Dendritic cell treated with granulocyte-macrophage colony-stimulating factor and Interleukin-4, amounts not matched to agents 40 ng/mL and 50 ng/mL, for 4 days (primary cell): ENCODE measurements at regions not wholly inside any gene's neighbourhood (a gene's known extent, or its start where the extent isn't known, plus 50 kb on each side); places are given as distances from the start of the nearest gene placed in this dataset.
"Not testable (repeated sequence)": the region's sequence is repeated elsewhere in the genome, so short reads cannot be mapped to it uniquely, and the experiment has no call there.

Experiments
- H3K27ac Mint-ChIP-seq: one replicate; pipeline ENCODE4 v1.8.0; 2022; ENCODE audit warnings: mild to moderate bottlenecking, mixed read lengths
- H3K27me3 Mint-ChIP-seq: one replicate; pipeline ENCODE4 v1.8.0; 2022; ENCODE audit warnings: mild to moderate bottlenecking, mixed read lengths
- H3K36me3 Mint-ChIP-seq: one replicate; pipeline ENCODE4 v1.8.0; 2022; ENCODE audit warnings: low read depth, mixed read lengths
- H3K4me1 Mint-ChIP-seq: one replicate; pipeline ENCODE4 v1.8.0; 2022; ENCODE audit warnings: low read depth, mixed read lengths
- H3K4me3 Mint-ChIP-seq: one replicate; pipeline ENCODE4 v1.8.0; 2022; ENCODE audit warnings: mild to moderate bottlenecking, moderate library complexity, mixed read lengths
- H3K9me3 Mint-ChIP-seq: one replicate; pipeline ENCODE4 v1.8.0; 2022; ENCODE audit warnings: mixed read lengths
- intact Hi-C: fragments of 100-400 bp; cut with micrococcal nuclease; formaldehyde crosslinking; loops from one replicate; pipeline ENCODE4 v1.15.0; 2022

DNA sequence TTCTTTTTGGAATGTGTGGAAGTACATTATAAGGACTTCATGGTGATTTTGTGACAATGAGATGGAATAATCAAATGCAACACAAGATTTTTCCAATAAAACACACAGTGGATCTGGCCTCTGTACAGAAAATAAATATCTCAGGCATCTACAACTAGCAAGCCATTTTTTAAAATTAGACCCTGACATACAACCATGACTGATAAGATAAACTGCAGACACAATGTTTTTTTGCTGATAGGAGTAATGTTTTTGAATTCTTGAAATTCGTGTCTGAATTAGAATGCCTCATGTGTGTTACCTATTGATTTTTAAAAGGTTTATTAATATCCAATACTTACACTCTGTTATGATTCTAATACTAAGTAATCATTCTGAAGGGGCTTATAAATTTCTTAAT, 328.1 kb downstream of the HGF start:
- no peaks in the 10 kb centered on the region for H3K4me1 Mint-ChIP-seq
- H3K9me3 Mint-ChIP-seq = peaks cover 12% of the 10 kb centered on the region
- no peak overlapping the region for H3K27ac Mint-ChIP-seq
- H3K4me3 Mint-ChIP-seq = no peak overlapping the region
- no peaks in the 10 kb centered on the region for H3K36me3 Mint-ChIP-seq
- H3K27me3 Mint-ChIP-seq = no peaks in the 10 kb centered on the region
- intact Hi-C loops = no loop called here

- intact Hi-C loops = no loop called here
- no peaks in the 10 kb centered on the region for H3K27me3 Mint-ChIP-seq
- peaks cover 25% of the 10 kb centered on the region for H3K9me3 Mint-ChIP-seq
- no peaks in the 10 kb centered on the region for H3K4me1 Mint-ChIP-seq
- H3K27ac Mint-ChIP-seq = no peak overlapping the region
- H3K36me3 Mint-ChIP-seq = no peaks in the 10 kb centered on the region
- H3K4me3 Mint-ChIP-seq = no peak overlapping the region
Measured at GRCh38 chr7:81439591-81439990, 330.3 kb downstream of the HGF start.

- H3K27ac Mint-ChIP-seq, H3K4me3 Mint-ChIP-seq, intact Hi-C loops: not testable (repeated sequence)
Measured at GRCh38 chr7:81437160-81437559, 332.7 kb downstream of the HGF start.

GRCh38 chr7:81433692-81434331, 336.0 kb downstream of the HGF start:
- intact Hi-C loops = no loop called here
- Mint-ChIP-seq H3K4me3 (no peak overlapping the region), H3K27ac (no peak overlapping the region), H3K9me3 (peaks cover 25% of the 10 kb centered on the region), H3K4me1 (no peaks in the 10 kb centered on the region), H3K36me3 (no peaks in the 10 kb centered on the region), H3K27me3 (no peaks in the 10 kb centered on the region)

More at GRCh38 chr7:81437160-81437559, 332.7 kb downstream of the HGF start:
- not testable (repeated sequence) for H3K4me1 Mint-ChIP-seq, H3K36me3 Mint-ChIP-seq, H3K27me3 Mint-ChIP-seq
- peaks cover 25% of the 10 kb centered on the region for H3K9me3 Mint-ChIP-seq

GRCh38 chr7:81433206-81433605, 336.6 kb downstream of the HGF start:
- intact Hi-C loops = no loop called here
- Mint-ChIP-seq H3K4me1 (no peaks in the 10 kb centered on the region), H3K27me3 (no peaks in the 10 kb centered on the region), H3K27ac (no peak overlapping the region), H3K9me3 (peaks cover 24% of the 10 kb centered on the region), H3K4me3 (no peak overlapping the region), H3K36me3 (no peaks in the 10 kb centered on the region)

DNA sequence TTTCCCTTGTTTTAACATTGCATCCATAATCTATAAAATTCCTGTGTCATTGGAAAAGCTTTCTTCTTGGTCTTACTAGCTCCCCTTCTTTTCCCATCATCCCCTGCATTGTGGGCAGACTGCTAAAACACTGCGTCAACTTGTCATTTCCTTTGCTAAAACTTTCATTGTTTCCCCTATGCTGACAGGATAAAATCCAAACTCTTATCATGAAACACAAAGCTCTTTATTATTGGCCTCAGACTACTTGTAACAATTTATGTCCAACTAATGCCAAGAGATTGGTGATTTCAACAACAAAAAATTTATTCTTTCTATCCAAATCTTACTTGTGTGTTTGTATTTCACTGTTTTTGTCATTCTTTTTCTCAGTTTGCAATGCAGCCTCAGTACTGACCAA, 339.1 kb downstream of the HGF start:
- intact Hi-C loops = no loop called here

DNA sequence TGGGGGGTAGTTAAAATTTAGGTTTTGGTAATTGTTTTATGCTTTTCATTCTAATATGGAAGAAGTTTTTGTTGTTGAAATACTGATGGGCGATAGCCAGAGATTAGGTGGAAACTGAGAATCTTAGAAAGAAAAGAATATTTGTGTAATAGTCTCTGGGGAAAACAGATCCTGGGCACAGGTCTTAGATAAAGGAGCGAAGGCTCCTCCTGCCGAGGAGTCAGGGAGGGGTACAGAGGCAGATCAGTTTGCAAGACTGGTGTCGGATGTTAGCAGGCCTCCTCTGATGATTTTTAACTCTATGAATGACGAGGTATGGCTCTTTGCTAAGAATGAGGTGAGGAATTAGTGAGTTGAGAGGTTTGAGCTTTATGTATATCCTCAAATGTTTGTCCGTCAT, 339.7 kb downstream of the HGF start:
- Mint-ChIP-seq H3K4me1 (no peaks in the 10 kb centered on the region), H3K27ac (no peak overlapping the region), H3K36me3 (no peaks in the 10 kb centered on the region), H3K4me3 (no peak overlapping the region), H3K27me3 (no peaks in the 10 kb centered on the region), H3K9me3 (no peaks in the 10 kb centered on the region)
- intact Hi-C loops = no loop called here

More for the DNA sequence above, 339.1 kb downstream of the HGF start:
- H3K36me3 Mint-ChIP-seq = no peaks in the 10 kb centered on the region
- H3K4me1 Mint-ChIP-seq = no peaks in the 10 kb centered on the region
- H3K27ac Mint-ChIP-seq = no peak overlapping the region
- H3K27me3 Mint-ChIP-seq = no peaks in the 10 kb centered on the region
- peaks cover 5% of the 10 kb centered on the region for H3K9me3 Mint-ChIP-seq
- H3K4me3 Mint-ChIP-seq = no peak overlapping the region

DNA sequence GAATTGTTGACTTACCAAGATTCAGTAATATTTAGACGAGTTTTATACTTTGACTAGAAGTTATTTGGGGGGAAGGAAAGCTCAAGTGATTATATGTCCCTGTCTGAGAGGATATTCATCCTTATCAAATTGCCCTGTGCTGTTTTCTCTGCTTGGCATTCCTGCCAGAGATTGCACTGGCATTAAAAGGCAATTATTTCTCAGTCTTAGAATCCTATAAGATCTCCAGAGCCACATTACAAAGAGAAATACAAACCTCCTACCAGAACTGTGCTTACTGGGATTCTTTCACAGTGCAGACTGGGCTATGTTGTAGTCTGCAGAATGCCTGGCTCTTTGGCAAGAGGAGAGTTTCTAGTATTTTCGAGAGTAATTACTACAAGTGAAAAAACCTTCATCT, 342.4 kb downstream of the HGF start:
- Mint-ChIP-seq H3K27ac (no peak overlapping the region), H3K4me1 (no peaks in the 10 kb centered on the region), H3K27me3 (no peaks in the 10 kb centered on the region), H3K36me3 (no peaks in the 10 kb centered on the region), H3K4me3 (no peak overlapping the region), H3K9me3 (no peaks in the 10 kb centered on the region)
- intact Hi-C loops = no loop called here

GRCh38 chr7:81420526-81421226, 349.2 kb downstream of the HGF start:
- Mint-ChIP-seq H3K27me3 (no peaks in the 10 kb centered on the region), H3K9me3 (no peaks in the 10 kb centered on the region), H3K4me3 (no peak overlapping the region), H3K36me3 (no peaks in the 10 kb centered on the region), H3K27ac (no peak overlapping the region), H3K4me1 (peaks cover 8% of the 10 kb centered on the region)
- intact Hi-C loops = no loop called here

DNA sequence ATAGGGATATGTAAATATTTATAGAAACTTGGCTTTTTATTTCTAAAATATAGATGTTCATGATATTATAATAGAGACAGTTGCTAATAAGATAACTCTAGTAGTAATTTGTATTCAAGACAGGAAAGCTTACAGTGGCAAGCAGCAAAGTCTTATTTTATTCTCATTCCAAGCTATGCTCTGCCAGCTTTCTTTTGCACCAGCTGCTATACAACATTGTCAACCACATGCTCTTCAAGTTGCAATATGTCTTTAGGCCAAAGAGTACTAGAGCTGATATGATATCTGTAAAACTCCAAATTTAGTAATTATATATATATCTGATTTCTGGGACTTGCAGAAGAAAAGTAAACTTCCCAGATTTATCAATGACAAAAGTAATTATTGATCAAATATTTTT, 350.1 kb downstream of the HGF start:
- Mint-ChIP-seq H3K27me3 (no peaks in the 10 kb centered on the region), H3K4me3 (no peak overlapping the region), H3K4me1 (peaks cover 8% of the 10 kb centered on the region), H3K36me3 (no peaks in the 10 kb centered on the region), H3K9me3 (no peaks in the 10 kb centered on the region), H3K27ac (no peak overlapping the region)
- intact Hi-C loops = no loop called here

DNA sequence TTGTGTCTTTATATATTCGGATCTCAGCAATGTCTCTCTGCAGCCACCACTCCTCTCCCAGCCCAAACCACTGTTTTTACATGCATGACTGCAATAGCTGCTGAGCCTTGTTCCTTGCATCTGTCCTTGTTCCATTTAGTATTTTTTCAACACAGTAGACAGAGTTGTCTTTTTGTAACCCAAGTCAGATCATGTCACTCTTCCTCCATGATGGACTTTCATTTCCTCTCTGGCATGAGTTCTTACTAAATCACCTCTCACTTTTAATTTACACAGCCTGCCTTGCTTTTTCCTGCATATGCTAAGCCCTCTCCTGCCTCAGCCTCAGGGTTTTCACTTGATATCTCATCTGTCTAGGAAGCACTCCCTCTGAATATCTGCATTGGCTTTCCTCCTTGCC, 353.2 kb downstream of the HGF start:
- H3K36me3 Mint-ChIP-seq = no peaks in the 10 kb centered on the region
- peaks cover 8% of the 10 kb centered on the region for H3K4me1 Mint-ChIP-seq
- H3K27ac Mint-ChIP-seq = no peak overlapping the region
- peaks cover 2% of the 10 kb centered on the region for H3K9me3 Mint-ChIP-seq
- no peaks in the 10 kb centered on the region for H3K27me3 Mint-ChIP-seq
- no peak overlapping the region for H3K4me3 Mint-ChIP-seq
- intact Hi-C loops = no loop called here

GRCh38 chr7:81415181-81415580, 354.7 kb downstream of the HGF start:
- Mint-ChIP-seq H3K27me3 (no peaks in the 10 kb centered on the region), H3K4me3 (no peak overlapping the region), H3K27ac (no peak overlapping the region), H3K36me3 (no peaks in the 10 kb centered on the region), H3K4me1 (peaks cover 8% of the 10 kb centered on the region), H3K9me3 (peaks cover 8% of the 10 kb centered on the region)
- intact Hi-C loops = no loop called here

DNA sequence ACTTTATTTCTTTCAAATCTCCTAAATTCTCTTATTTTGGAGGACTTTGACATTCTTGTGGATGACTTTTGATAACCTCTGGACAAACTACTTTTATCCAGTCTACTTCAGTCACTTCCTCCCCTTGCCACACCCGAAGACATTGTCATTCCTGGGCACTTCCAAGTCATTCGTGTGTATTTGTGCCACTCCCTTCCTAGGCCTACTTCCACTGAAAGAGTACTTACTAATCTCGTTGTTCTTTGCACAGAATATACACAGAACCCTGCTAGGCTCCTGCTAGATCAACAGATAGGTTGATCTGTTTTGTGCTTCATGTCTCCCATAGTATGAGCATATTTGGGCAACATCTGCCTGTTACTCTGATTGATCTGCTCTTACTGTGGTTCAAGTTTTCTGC, 355.4 kb downstream of the HGF start:
- Mint-ChIP-seq H3K27ac (no peak overlapping the region), H3K4me1 (peaks cover 8% of the 10 kb centered on the region), H3K9me3 (peaks cover 8% of the 10 kb centered on the region), H3K36me3 (no peaks in the 10 kb centered on the region), H3K4me3 (no peak overlapping the region), H3K27me3 (no peaks in the 10 kb centered on the region)
- intact Hi-C loops = no loop called here

DNA sequence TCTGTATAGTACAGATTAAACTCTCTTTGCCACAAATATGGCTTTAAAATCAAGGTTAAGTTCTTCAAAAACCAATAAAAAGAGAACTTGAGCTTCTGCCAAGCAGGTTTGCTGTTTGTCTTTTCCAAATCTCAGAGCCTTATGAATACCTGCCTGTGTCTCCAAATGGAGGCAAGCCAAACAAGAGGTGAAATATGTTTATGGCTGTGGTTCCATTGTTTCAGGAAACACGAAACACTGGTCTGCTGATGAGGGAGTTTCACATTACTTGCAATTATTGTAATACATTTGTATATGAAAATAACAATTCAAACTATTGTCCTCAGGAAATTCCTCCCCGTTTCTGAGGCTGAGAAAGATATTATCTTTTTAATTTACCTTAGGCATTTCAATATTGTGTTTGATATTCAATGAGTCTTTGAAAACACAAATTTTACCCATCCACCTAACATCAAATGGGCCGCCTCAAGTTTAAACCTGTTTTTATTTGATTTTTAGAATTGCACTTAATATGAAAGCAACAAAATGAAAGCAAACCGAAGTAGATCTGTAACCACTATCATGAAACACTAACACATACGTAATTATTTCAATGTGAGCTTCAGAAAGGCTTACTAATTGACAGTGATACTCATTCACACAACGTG, 359.3 kb downstream of the HGF start:
- peaks cover 8% of the 10 kb centered on the region for H3K9me3 Mint-ChIP-seq
- no peaks in the 10 kb centered on the region for H3K36me3 Mint-ChIP-seq
- no peak overlapping the region for H3K4me3 Mint-ChIP-seq
- no peak overlapping the region for H3K27ac Mint-ChIP-seq
- no peaks in the 10 kb centered on the region for H3K4me1 Mint-ChIP-seq
- H3K27me3 Mint-ChIP-seq = no peaks in the 10 kb centered on the region
- intact Hi-C loops = no loop called here
